OCI-LY7 (cell line): ENCODE measurements at regions not wholly inside any gene's neighbourhood (a gene's known extent, or its start where the extent isn't known, plus 50 kb on each side); places are given as distances from the start of the nearest gene placed in this dataset.

ENCODE experiments used
- EZH2phosphoT487 ChIP-seq: fragments of 200-600 bp; sonication (generic); IDR thresholded peaks from 2 replicates; pipeline ENCODE4 v1.6.1; 2018; ENCODE audit warnings: low read depth, borderline replicate concordance, mild to moderate bottlenecking, mixed run types, antibody characterized with exemption, low read length, moderate library complexity, mixed read lengths
- TF ChIP-seq, protein P1 (sequence below): fragments of 200-600 bp; sonication (generic); conservative IDR thresholded peaks from 2 replicates; pipeline ENCODE4 v1.5.1; 2014; ENCODE audit warnings: mild to moderate bottlenecking, antibody characterized with exemption, low read length, moderate library complexity, mixed read lengths

DNA sequence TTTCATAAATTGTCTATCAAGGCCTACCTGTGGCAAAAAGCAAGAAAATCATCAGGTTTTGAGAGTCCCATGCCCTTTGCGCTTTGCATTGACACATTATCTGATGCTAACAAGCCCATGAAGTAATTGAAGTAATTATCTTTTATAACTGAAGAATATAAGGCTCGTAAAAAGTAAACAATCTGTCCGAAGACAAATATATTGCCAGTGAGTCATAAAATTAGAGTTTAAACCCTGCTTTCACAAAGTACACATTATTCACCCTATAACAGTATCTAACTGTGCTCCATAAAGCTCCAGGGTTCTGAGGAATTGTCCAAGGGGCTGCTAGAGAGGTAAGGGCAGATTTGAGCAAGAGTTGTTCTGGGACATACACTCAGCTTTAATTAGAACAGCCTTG, 102.3 kb upstream of the PPP1R3A start:
- TF ChIP-seq, protein P1, sequence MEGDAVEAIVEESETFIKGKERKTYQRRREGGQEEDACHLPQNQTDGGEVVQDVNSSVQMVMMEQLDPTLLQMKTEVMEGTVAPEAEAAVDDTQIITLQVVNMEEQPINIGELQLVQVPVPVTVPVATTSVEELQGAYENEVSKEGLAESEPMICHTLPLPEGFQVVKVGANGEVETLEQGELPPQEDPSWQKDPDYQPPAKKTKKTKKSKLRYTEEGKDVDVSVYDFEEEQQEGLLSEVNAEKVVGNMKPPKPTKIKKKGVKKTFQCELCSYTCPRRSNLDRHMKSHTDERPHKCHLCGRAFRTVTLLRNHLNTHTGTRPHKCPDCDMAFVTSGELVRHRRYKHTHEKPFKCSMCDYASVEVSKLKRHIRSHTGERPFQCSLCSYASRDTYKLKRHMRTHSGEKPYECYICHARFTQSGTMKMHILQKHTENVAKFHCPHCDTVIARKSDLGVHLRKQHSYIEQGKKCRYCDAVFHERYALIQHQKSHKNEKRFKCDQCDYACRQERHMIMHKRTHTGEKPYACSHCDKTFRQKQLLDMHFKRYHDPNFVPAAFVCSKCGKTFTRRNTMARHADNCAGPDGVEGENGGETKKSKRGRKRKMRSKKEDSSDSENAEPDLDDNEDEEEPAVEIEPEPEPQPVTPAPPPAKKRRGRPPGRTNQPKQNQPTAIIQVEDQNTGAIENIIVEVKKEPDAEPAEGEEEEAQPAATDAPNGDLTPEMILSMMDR, result no peak
- TF ChIP-seq EZH2phosphoT487, result no peak
